ENCODE measurements at regions not wholly inside any gene's neighbourhood (a gene's known extent, or its start where the extent isn't known, plus 50 kb on each side); places are given as distances from the start of the nearest gene placed in this dataset.
"Not testable (repeated sequence)": the region's sequence is repeated elsewhere in the genome, so short reads cannot be mapped to it uniquely, and the experiment has no call there.

- H4K20me1 ChIP-seq (ENCODE audit: insufficient read depth, low read length): no peaks in the 10 kb centered on the region
- no peak overlapping the region for H3K9ac ChIP-seq (ENCODE audit: low read length)
- no peak overlapping the region for H3K27ac ChIP-seq (ENCODE audit: low read length)
- no peaks in the 10 kb centered on the region for H3K9me3 ChIP-seq (ENCODE audit: insufficient read depth, low read length)
- no peaks in the 10 kb centered on the region for H3K36me3 ChIP-seq (replicated peaks; ENCODE audit: low read depth, low read length)
- no peak for TF ChIP-seq EZH2phosphoT487 (IDR thresholded peaks at IDR 0.05; ENCODE audit: low read depth)
- no peak for TF ChIP-seq CTCF (IDR thresholded peaks at IDR 0.05; ENCODE audit: low read depth, low read length)
- no peaks in the 10 kb centered on the region for H3K4me1 ChIP-seq (ENCODE audit: low read length)
- no peaks in the 10 kb centered on the region for H3K79me2 ChIP-seq (ENCODE audit: low read length)
- H3K4me3 ChIP-seq (ENCODE audit: low read length): no peak overlapping the region
- no peaks in the 10 kb centered on the region for H3K27me3 ChIP-seq (ENCODE audit: low read depth, low read length)
- H3K4me2 ChIP-seq (ENCODE audit: low read length): no peak overlapping the region
- no peak overlapping the region for H2AFZ ChIP-seq (ENCODE audit: low read depth, low read length)
These were observed 237.3 kb upstream of the THUMPD2 start for GRCh38 chr2:40016151-40016885.

- H2AFZ ChIP-seq (ENCODE audit: low read depth, low read length); H3K4me2 ChIP-seq (ENCODE audit: low read length); H3K9me3 ChIP-seq (ENCODE audit: insufficient read depth, low read length); H3K27ac ChIP-seq (ENCODE audit: low read length); H3K36me3 ChIP-seq (replicated peaks; ENCODE audit: low read depth, low read length); H3K79me2 ChIP-seq (ENCODE audit: low read length); H4K20me1 ChIP-seq (ENCODE audit: insufficient read depth, low read length); H3K4me1 ChIP-seq (ENCODE audit: low read length); H3K4me3 ChIP-seq (ENCODE audit: low read length); H3K9ac ChIP-seq (ENCODE audit: low read length); H3K27me3 ChIP-seq (ENCODE audit: low read depth, low read length): not testable (repeated sequence)
These were observed 234.9 kb upstream of the THUMPD2 start for GRCh38 chr2:40013962-40014361.

GRCh38 chr2:40004336-40004735 lies 225.3 kb upstream of the THUMPD2 start:
- Histone ChIP-seq H3K9me3 (ENCODE audit: insufficient read depth, low read length) (no peaks in the 10 kb centered on the region), H4K20me1 (ENCODE audit: insufficient read depth, low read length) (no peaks in the 10 kb centered on the region), H3K4me3 (ENCODE audit: low read length) (no peak overlapping the region), H2AFZ (ENCODE audit: low read depth, low read length) (no peak overlapping the region), H3K27ac (ENCODE audit: low read length) (no peak overlapping the region), H3K4me1 (ENCODE audit: low read length) (no peaks in the 10 kb centered on the region), H3K36me3 (replicated peaks; ENCODE audit: low read depth, low read length) (no peaks in the 10 kb centered on the region), H3K27me3 (ENCODE audit: low read depth, low read length) (no peaks in the 10 kb centered on the region), H3K9ac (ENCODE audit: low read length) (no peak overlapping the region), H3K79me2 (ENCODE audit: low read length) (no peaks in the 10 kb centered on the region), H3K4me2 (ENCODE audit: low read length) (no peak overlapping the region)
- TF ChIP-seq EZH2phosphoT487 (IDR thresholded peaks at IDR 0.05; ENCODE audit: low read depth) (no peak), CTCF (IDR thresholded peaks at IDR 0.05; ENCODE audit: low read depth, low read length) (no peak)

GRCh38 chr2:40002339-40002738 lies 223.3 kb upstream of the THUMPD2 start:
- Histone ChIP-seq H3K27ac (ENCODE audit: low read length) (no peak overlapping the region), H3K4me3 (ENCODE audit: low read length) (no peak overlapping the region), H3K9me3 (ENCODE audit: insufficient read depth, low read length) (no peaks in the 10 kb centered on the region), H3K9ac (ENCODE audit: low read length) (no peak overlapping the region), H3K79me2 (ENCODE audit: low read length) (no peaks in the 10 kb centered on the region), H3K36me3 (replicated peaks; ENCODE audit: low read depth, low read length) (no peaks in the 10 kb centered on the region), H2AFZ (ENCODE audit: low read depth, low read length) (no peak overlapping the region), H3K4me1 (ENCODE audit: low read length) (no peaks in the 10 kb centered on the region), H3K27me3 (ENCODE audit: low read depth, low read length) (no peaks in the 10 kb centered on the region), H3K4me2 (ENCODE audit: low read length) (no peak overlapping the region), H4K20me1 (ENCODE audit: insufficient read depth, low read length) (no peaks in the 10 kb centered on the region)
- TF ChIP-seq EZH2phosphoT487 (IDR thresholded peaks at IDR 0.05; ENCODE audit: low read depth) (no peak), CTCF (IDR thresholded peaks at IDR 0.05; ENCODE audit: low read depth, low read length) (no peak)

Measured in OCI-LY3 (cell line).